Colonic mucosa (tissue), 4 donors: ENCODE measurements at regions not wholly inside any gene's neighbourhood (a gene's known extent, or its start where the extent isn't known, plus 50 kb on each side); places are given as distances from the start of the nearest gene placed in this dataset.

Experiments used
- DNase-seq: peaks from one replicate; pipeline ENCODE4 v3.0.0-alpha.2; 2020
- H3K27ac ChIP-seq: fragments of 200-600 bp; one replicate; pipeline ENCODE4 v1.8.0; 2021
- H3K27me3 ChIP-seq: fragments of 200-600 bp; one replicate; pipeline ENCODE4 v1.8.0; 2021
- H3K36me3 ChIP-seq: fragments of 200-600 bp; one replicate; pipeline ENCODE4 v1.8.0; 2021
- H3K4me1 ChIP-seq: fragments of 200-600 bp; one replicate; pipeline ENCODE4 v1.8.0; 2021; ENCODE audit warnings: mild to moderate bottlenecking
- H3K4me3 ChIP-seq: fragments of 200-600 bp; one replicate; pipeline ENCODE4 v1.8.0; 2021
- H3K9ac ChIP-seq, 2 donors: one replicate each; pipeline ENCODE4 v1.7.0; 2013; ENCODE audit warnings: control low read depth in 2 of 2, low read depth in 2 of 2, low read length in 2 of 2
- H3K9me3 ChIP-seq: fragments of 200-600 bp; one replicate; pipeline ENCODE4 v1.8.0; 2021
- CTCF ChIP-seq: fragments of 200-600 bp; IDR thresholded peaks from one replicate; pipeline ENCODE4 v1.8.0; 2022; ENCODE audit warnings: antibody characterized with exemption, mild to moderate bottlenecking
- intact Hi-C: fragments of 100-400 bp; cut with DNase I; formaldehyde crosslinking; loops from one replicate; pipeline ENCODE4 v1.14.1; 2022
- donor health status: healthy.
- donor health status: DM: no; HTN: no; CAD: no.
- donor health status: DM: no; HTN: no; CAD: no.

GRCh38 chr22:47612311-47612910 is 850.0 kb downstream of the TBC1D22A start:
- no peaks in the 10 kb centered on the region for H3K36me3 ChIP-seq
- no peak overlapping the region for H3K9ac ChIP-seq
- H3K9me3 ChIP-seq = no peaks in the 10 kb centered on the region
- TF ChIP-seq CTCF = no peak
- no peak overlapping the region for H3K4me3 ChIP-seq
- H3K27me3 ChIP-seq = no peaks in the 10 kb centered on the region
- no peak overlapping the region for H3K27ac ChIP-seq
- DNase-seq = no peak
- intact Hi-C loops = no loop called here
- no peaks in the 10 kb centered on the region for H3K4me1 ChIP-seq

- H3K9ac ChIP-seq = no peak overlapping the region
- no peak overlapping the region for H3K27ac ChIP-seq
- intact Hi-C loops = no loop called here
- H3K4me3 ChIP-seq = no peak overlapping the region
- no peak for TF ChIP-seq CTCF
- no peaks in the 10 kb centered on the region for H3K27me3 ChIP-seq
- H3K9me3 ChIP-seq = no peaks in the 10 kb centered on the region
- H3K4me1 ChIP-seq = no peaks in the 10 kb centered on the region
- no peak for DNase-seq
- H3K36me3 ChIP-seq = no peaks in the 10 kb centered on the region
Observed at GRCh38 chr22:47610764-47611163, 848.3 kb downstream of the TBC1D22A start.

GRCh38 chr22:47610281-47610680 is 847.8 kb downstream of the TBC1D22A start:
- Histone ChIP-seq H3K4me3 (no peak overlapping the region), H3K9ac (no peak overlapping the region), H3K27me3 (no peaks in the 10 kb centered on the region), H3K4me1 (no peaks in the 10 kb centered on the region), H3K27ac (no peak overlapping the region), H3K36me3 (no peaks in the 10 kb centered on the region), H3K9me3 (no peaks in the 10 kb centered on the region)
- intact Hi-C loops = no loop called here
- no peak for TF ChIP-seq CTCF
- DNase-seq = no peak

- intact Hi-C loops = no loop called here
- H3K4me1 ChIP-seq = no peaks in the 10 kb centered on the region
- no peak for TF ChIP-seq CTCF
- H3K4me3 ChIP-seq = no peak overlapping the region
- H3K27ac ChIP-seq = no peak overlapping the region
- H3K27me3 ChIP-seq = no peaks in the 10 kb centered on the region
- no peaks in the 10 kb centered on the region for H3K36me3 ChIP-seq
- no peaks in the 10 kb centered on the region for H3K9me3 ChIP-seq
- no peak for DNase-seq
- H3K9ac ChIP-seq = no peak overlapping the region
Observed at GRCh38 chr22:47609653-47610052, 847.2 kb downstream of the TBC1D22A start.

GRCh38 chr22:47608421-47608820 is 846.0 kb downstream of the TBC1D22A start:
- Histone ChIP-seq H3K27ac (no peak overlapping the region), H3K36me3 (no peaks in the 10 kb centered on the region), H3K9me3 (no peaks in the 10 kb centered on the region), H3K9ac (no peak overlapping the region), H3K4me3 (no peak overlapping the region), H3K4me1 (no peaks in the 10 kb centered on the region), H3K27me3 (no peaks in the 10 kb centered on the region)
- intact Hi-C loops = no loop called here
- DNase-seq = no peak
- TF ChIP-seq CTCF = no peak
